ENCODE measurements at regions not wholly inside any gene's neighbourhood (a gene's known extent, or its start where the extent isn't known, plus 50 kb on each side); places are given as distances from the start of the nearest gene placed in this dataset.

DNA sequence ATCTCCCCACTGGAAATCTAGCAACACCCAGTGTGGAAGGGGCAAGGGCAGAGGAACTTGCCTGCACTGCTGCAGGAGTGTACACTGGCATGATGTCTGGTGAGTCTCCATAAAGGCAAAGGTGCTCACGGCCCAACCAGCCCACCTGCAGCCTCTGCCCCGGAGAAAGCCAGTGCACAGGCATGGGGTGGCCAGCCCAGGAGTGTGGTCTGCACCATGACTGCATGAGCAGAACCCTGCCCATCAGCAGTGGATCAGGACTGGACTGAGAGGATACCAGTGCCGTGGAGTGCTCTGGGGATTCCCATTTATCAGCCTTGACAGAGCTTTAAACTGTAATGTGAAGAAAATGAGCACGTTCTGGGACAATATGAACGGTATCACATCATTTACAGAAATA is 342.6 kb upstream of the HS6ST1 start:
- TF ChIP-seq POLR2A (IDR thresholded peaks at IDR 0.05) = no peak
- TF ChIP-seq, protein P1, sequence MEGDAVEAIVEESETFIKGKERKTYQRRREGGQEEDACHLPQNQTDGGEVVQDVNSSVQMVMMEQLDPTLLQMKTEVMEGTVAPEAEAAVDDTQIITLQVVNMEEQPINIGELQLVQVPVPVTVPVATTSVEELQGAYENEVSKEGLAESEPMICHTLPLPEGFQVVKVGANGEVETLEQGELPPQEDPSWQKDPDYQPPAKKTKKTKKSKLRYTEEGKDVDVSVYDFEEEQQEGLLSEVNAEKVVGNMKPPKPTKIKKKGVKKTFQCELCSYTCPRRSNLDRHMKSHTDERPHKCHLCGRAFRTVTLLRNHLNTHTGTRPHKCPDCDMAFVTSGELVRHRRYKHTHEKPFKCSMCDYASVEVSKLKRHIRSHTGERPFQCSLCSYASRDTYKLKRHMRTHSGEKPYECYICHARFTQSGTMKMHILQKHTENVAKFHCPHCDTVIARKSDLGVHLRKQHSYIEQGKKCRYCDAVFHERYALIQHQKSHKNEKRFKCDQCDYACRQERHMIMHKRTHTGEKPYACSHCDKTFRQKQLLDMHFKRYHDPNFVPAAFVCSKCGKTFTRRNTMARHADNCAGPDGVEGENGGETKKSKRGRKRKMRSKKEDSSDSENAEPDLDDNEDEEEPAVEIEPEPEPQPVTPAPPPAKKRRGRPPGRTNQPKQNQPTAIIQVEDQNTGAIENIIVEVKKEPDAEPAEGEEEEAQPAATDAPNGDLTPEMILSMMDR (IDR thresholded peaks at IDR 0.05) = no peak

All from right lobe of liver (tissue), 4 donors.